Hematopoietic multipotent progenitor cell treated with erythropoietin and hydrocortisone succinate and interleukin-3 and kit ligand, for 17 days (in vitro differentiated cells): ENCODE measurements at regions not wholly inside any gene's neighbourhood (a gene's known extent, or its start where the extent isn't known, plus 50 kb on each side); places are given as distances from the start of the nearest gene placed in this dataset.

Experiments used
- DNase-seq: peaks from one replicate; pipeline ENCODE4 v3.0.0-alpha.2; 2015; ENCODE audit warnings: low spot score

DNA sequence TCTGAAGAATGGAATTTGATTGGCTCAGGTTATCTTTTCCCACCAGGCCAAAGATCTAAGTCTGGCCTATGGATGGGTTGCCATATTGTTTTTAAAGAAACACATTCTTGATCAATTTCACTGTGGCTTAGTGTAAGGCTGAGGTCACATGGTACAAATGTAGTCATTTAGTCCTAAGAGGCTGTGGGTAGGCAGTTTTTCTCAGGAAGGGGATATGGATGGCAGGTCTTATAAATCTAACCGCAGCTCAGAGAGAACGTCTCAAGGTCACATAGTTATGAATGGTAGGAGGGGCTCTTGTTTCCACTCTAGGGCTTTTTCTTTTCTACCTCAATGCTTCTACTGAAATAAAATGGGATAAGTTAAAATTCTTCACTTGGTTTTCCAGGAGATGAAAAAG, 128.6 kb upstream of the ACTBL2 start:
- no peak for DNase-seq

GRCh38 chr5:57608542-57608941, 125.9 kb upstream of the ACTBL2 start:
- no peak for DNase-seq

DNA sequence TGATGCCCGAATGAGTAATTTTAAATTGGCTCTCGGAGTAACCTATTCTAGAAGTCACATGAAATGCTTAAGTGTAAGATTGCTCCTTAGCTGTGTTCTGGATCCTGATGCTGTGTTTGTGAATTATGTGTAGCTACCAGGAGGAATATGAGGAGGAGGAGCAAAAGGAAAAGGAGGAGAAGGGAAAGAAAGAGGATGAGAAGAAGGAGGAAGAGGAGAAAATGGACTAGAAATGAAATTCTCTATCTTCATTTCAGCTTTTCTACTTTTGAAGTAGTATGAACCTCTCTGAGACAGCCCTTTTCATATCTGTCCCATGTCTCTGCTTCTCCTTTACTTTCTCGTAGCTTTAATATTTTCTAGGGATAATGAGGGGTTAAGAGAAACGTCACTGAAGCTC, 119.4 kb upstream of the ACTBL2 start:
- no peak for DNase-seq

- DNase-seq = no peak
Observed at GRCh38 chr5:57600321-57600720, 117.7 kb upstream of the ACTBL2 start.

DNA sequence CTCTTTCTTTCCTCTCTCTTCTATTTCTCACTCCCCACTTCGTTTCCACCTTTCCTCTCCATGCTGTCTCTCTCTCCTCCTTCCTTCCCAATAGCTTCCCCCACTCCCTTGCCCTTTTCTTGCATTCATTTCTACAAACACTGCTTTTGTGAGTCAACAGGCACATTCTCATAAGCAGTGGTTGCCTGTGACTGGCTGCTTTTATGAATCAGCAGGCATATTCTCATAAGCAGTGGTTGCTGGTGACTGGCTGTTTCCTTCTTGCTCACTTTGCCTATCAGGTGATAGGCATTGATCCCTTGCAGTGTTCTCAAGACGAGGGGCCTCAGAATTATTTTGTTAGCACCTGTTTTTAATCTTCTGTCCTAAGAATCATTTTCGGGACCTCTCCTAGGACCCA, 116.1 kb upstream of the ACTBL2 start:
- DNase-seq = no peak

GRCh38 chr5:57598097-57598496, 115.5 kb upstream of the ACTBL2 start:
- DNase-seq = no peak

DNA sequence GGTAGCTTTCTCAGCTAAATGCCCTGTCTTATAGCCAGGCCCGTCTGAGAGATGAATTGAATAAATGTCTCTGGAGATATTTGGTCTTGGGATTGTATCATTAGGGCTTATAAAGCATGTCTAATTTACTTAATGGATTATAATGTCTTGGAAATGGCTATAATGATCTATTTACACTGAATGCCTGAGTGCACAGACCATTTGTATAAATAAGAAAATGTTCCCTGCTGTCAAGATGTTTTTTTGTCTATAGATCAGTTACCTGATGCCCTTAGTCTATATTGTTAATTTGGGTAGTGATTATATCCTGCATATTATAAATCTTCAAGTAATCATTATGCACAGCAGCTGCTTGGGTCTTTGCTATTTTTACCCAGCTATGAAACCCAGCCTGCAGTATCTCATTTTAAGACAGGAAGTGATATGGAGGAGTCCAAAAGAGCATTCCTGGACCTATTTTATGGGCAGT, 112.9 kb upstream of the ACTBL2 start:
- DNase-seq = no peak

DNA sequence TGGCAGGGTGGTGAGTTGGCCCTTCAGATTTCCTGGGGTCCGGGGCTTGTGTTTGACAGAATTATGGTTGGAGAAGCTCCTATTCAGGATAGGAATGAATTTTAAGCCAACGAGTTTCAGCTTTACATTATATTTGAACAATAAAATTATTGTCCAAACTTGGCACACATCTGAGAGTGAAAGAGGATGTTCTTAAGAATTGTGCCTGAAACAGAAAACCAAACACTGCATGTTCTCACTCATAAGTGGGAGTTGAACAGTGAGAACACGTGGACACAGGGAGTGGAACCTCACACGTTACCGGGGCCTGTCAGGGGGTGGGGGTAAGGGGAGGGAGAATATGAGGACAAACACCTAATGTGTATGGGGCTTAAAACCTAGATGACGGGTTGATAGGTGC, 111.8 kb upstream of the ACTBL2 start:
- DNase-seq = no peak

DNA sequence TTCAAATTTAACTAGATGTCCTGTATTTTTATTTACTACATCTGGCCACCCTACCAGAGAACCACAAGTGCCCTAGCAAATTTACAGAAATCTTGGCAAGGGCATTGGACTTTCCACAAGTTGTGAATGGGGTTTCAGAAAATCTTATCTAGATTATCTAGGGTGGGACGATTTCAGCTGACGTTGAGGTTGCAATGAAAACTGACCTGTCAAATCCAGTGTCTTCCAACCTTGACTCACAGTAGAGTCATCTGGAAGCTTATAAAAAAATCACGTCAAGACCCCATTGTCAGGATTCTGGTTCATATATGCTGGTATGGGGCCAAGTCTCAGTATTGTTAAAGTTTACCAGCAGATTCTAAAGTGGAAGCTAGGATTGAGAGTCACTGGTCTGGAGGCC, 109.6 kb upstream of the ACTBL2 start:
- no peak for DNase-seq

GRCh38 chr5:57586649-57587048, 104.0 kb upstream of the ACTBL2 start:
- DNase-seq = no peak

- DNase-seq = no peak
Observed at GRCh38 chr5:57582578-57583070, 100.0 kb upstream of the ACTBL2 start.

DNA sequence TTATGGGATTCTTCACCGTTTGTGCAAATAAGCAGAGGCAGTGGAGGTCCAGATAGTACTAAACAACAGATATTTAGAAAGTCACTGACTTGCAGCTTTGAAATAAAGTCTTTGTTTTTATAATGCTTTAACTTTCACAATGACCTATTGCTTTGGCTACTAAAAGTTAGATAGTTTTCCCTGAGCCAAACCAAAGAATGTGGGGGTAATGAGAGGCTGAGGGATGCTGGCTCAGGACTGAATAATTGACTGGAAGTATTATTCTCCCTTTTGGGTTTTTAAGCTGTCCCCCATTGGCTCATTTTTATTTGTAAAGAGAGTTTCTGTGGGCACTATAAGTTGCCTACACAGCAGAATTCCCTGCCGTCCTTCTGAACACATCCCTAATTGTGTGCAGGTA, 99.2 kb upstream of the ACTBL2 start:
- DNase-seq = no peak

GRCh38 chr5:57581222-57581621, 98.6 kb upstream of the ACTBL2 start:
- no peak for DNase-seq

GRCh38 chr5:57577432-57578175, 95.0 kb upstream of the ACTBL2 start:
- no peak for DNase-seq

DNA sequence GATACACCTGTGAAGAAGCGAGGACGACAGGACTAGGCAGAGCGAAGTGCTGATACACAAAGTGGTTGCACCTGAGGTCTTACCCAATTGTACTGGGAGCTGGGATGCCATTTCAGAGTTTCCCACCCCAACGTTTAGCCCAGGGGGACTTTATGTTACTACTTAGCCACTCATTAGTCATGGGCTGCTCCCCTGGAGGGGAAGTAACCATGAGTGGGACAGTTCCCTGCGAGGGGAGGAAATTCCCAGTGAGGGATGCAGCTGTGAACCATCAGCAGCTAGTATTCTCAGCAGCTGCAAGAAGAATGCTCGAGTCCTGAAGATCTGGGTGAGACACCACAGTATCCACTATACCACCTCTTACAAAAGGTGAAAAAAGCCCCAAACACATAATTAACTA, 93.7 kb upstream of the ACTBL2 start:
- no peak for DNase-seq

GRCh38 chr5:57575839-57576238, 93.2 kb upstream of the ACTBL2 start:
- no peak for DNase-seq

GRCh38 chr5:57572461-57572860, 89.8 kb upstream of the ACTBL2 start:
- DNase-seq = no peak

DNA sequence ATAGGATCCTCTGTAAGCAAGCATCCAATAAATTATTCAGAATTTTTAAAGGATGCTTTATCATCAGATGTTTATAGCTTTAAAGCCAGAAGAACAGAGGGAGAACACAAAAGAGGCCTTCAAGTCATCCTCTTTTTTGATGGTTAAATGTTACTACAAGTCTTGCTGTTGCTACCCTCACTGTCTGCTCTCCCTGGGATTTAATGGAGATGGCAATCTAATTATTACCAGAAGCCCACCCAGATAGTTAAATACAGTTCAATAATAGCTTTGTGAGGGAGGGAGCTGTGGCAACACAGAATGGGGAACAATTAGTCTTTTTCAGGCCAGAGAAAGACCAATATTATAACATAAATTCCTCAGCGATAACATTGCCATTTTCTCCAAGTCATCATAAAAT, 87.0 kb upstream of the ACTBL2 start:
- DNase-seq = no peak

- DNase-seq = no peak
Observed at GRCh38 chr5:57568136-57568535, 85.5 kb upstream of the ACTBL2 start.

GRCh38 chr5:57566914-57567313, 84.3 kb upstream of the ACTBL2 start:
- no peak for DNase-seq

DNA sequence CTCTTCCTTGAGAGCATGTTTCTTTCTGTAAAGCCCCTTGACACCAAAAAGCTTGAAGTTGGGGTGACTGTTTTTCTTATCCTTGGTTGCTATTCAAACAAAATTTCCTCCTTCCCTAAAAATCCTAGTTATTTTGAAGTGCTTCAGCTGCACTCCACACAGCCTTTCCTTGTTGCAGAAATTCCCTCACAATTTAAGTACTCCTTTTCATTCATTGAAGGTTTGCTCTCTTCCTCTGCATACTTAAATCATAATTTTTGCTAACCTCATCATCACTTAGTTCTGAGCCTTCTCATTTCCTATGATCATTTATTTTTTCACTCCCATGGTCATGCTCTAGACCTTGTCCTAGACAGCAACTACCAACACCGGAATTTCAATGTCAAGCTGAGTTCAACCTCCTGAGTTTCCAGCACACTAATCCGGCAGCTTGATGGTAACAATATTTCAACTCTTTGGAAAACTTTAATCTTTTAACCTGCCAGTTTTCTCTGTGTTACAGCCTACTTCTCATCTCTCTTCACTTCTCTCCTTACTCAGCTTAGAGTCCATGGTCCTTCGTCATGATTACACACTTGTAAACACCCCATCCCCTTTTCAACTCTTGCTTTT, 78.7 kb upstream of the ACTBL2 start:
- no peak for DNase-seq

DNA sequence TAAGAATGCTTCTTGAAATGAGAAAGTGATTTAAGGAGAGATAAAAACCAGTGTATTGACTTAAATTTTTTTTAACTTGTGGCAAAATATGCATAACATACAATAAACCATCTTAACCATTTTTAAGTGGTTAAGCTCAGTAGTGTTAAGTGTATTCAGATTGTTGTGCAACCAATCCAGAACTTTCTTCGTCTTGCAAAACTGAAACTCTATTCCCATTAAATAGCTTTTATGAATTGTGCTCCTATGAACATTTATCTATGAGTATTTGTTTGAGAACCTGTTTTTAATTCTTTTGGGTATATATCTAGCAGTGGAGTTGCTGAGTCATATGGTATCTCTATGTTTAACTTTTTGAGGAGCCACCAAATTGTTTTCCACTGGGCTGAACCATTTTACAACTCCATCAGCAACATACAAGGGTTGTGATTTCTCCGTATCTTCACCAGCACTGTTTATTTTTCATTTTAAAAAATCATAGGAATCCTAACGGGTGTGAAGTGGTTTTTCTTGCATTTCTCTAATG, 76.6 kb upstream of the ACTBL2 start:
- no peak for DNase-seq

- no peak for DNase-seq
Observed at GRCh38 chr5:57552033-57552432, 69.4 kb upstream of the ACTBL2 start.

- no peak for DNase-seq
Observed at GRCh38 chr5:57551251-57551650, 68.6 kb upstream of the ACTBL2 start.
